CD14-positive monocyte (primary cell): ENCODE measurements at regions not wholly inside any gene's neighbourhood (a gene's known extent, or its start where the extent isn't known, plus 50 kb on each side); places are given as distances from the start of the nearest gene placed in this dataset.
"Not testable (repeated sequence)": the region's sequence is repeated elsewhere in the genome, so short reads cannot be mapped to it uniquely, and the experiment has no call there.

Experiments
- DNase-seq, 3 donors: peaks; one replicate each; pipeline ENCODE4 v3.0.0-alpha.2; 2011 to 2022
- H2AFZ ChIP-seq: 2 replicates; pipeline ENCODE4 v1.6.0; 2012; ENCODE audit warnings: mild to moderate bottlenecking, low read depth, low read length, inconsistent platforms; ENCODE audit not compliant: insufficient read depth, poor library complexity, severe bottlenecking
- H3K27ac ChIP-seq, 2 donors: 1 replicate in 1 of 2; 2 replicates in 1 of 2; pipeline ENCODE4 v1.5.1; 2012 to 2013; ENCODE audit warnings: low read length in 2 of 2, control low read depth in 1 of 2, inconsistent platforms in 1 of 2, low read depth in 1 of 2, mild to moderate bottlenecking in 1 of 2
- H3K27me3 ChIP-seq, 2 donors: one replicate each; pipeline versions ENCODE4 v1.6.0 to v1.6.1; 2011 to 2013; ENCODE audit warnings: low read length in 2 of 2; ENCODE audit not compliant: control insufficient read depth in 2 of 2, insufficient read depth in 2 of 2
- H3K36me3 ChIP-seq, 2 donors: replicated peaks in 1 of 2; 1 replicate in 1 of 2; 2 replicates in 1 of 2; pipeline versions ENCODE4 v1.5.1 to v1.6.1; 2012 to 2013; ENCODE audit warnings: low read length in 2 of 2, control low read depth in 1 of 2, inconsistent platforms in 1 of 2, mild to moderate bottlenecking in 1 of 2; ENCODE audit not compliant: insufficient read depth in 2 of 2, control insufficient read depth in 1 of 2
- H3K4me1 ChIP-seq, 2 donors: 1 replicate in 1 of 2; 2 replicates in 1 of 2; pipeline versions ENCODE4 v1.5.1 to v1.6.1; 2012 to 2013; ENCODE audit warnings: low read length in 2 of 2, control low read depth in 1 of 2, inconsistent platforms in 1 of 2, mild to moderate bottlenecking in 1 of 2, moderate library complexity in 1 of 2; ENCODE audit not compliant: insufficient read depth in 2 of 2, control insufficient read depth in 1 of 2
- H3K4me2 ChIP-seq: replicated peaks from 2 replicates; pipeline ENCODE3; 2012; ENCODE audit warnings: low read length, moderate library complexity, mild to moderate bottlenecking; ENCODE audit not compliant: poor library complexity, severe bottlenecking; ENCODE audit errors: extremely low read depth
- H3K4me3 ChIP-seq, 3 experiments: fragments of 200-600 bp in 1 of 3; sonication (generic) in 1 of 3; replicated peaks in 1 of 3; 1 replicate in 2 of 3; 2 replicates in 1 of 3; pipeline ENCODE4 v1.5.1; 2011 to 2013; ENCODE audit warnings: low read length in 3 of 3, mild to moderate bottlenecking in 3 of 3, control low read depth in 2 of 3, low read depth in 2 of 3, inconsistent platforms in 1 of 3, moderate library complexity in 1 of 3
- H3K79me2 ChIP-seq: 2 replicates; pipeline ENCODE4 v1.6.0; 2012; ENCODE audit warnings: mild to moderate bottlenecking, control low read depth, inconsistent platforms, low read length, moderate library complexity; ENCODE audit not compliant: insufficient read depth
- H3K9ac ChIP-seq: 2 replicates; pipeline ENCODE4 v1.6.0; 2017; ENCODE audit warnings: low read length, mild to moderate bottlenecking; ENCODE audit not compliant: insufficient read depth, poor library complexity, severe bottlenecking
- H3K9me3 ChIP-seq, 2 donors: replicated peaks in 1 of 2; 1 replicate in 1 of 2; 2 replicates in 1 of 2; pipeline versions ENCODE4 v1.5.1 to v1.6.1; 2012 to 2013; ENCODE audit warnings: low read length in 2 of 2, control low read depth in 1 of 2; ENCODE audit not compliant: control insufficient read depth in 1 of 2, insufficient read depth in 1 of 2
- H4K20me1 ChIP-seq: 2 replicates; pipeline ENCODE4 v1.6.0; 2012; ENCODE audit warnings: mild to moderate bottlenecking, low read length, control low read depth, moderate library complexity; ENCODE audit not compliant: insufficient read depth
- H3K27ac Mint-ChIP-seq, 7 donors: one replicate each; pipeline ENCODE4 v1.8.0; 2020; ENCODE audit warnings: mild to moderate bottlenecking in 7 of 7, mixed read lengths in 7 of 7, moderate library complexity in 6 of 7, inconsistent platforms in 2 of 7
- H3K27me3 Mint-ChIP-seq, 3 donors: one replicate each; pipeline ENCODE4 v1.8.0; 2021 to 2022; ENCODE audit warnings: low read depth in 3 of 3, mild to moderate bottlenecking in 3 of 3, mixed read lengths in 3 of 3, moderate library complexity in 3 of 3, inconsistent platforms in 1 of 3
- H3K36me3 Mint-ChIP-seq, 2 donors: one replicate each; pipeline ENCODE4 v1.8.0; 2020; ENCODE audit warnings: mixed read lengths in 2 of 2, inconsistent platforms in 1 of 2, mild to moderate bottlenecking in 1 of 2
- H3K4me1 Mint-ChIP-seq: one replicate; pipeline ENCODE4 v1.8.0; 2020; ENCODE audit warnings: mild to moderate bottlenecking, mixed read lengths
- H3K4me3 Mint-ChIP-seq, 2 donors: one replicate each; pipeline ENCODE4 v1.8.0; 2020; ENCODE audit warnings: mild to moderate bottlenecking in 2 of 2, mixed read lengths in 2 of 2, moderate library complexity in 1 of 2
- H3K9me3 Mint-ChIP-seq, 7 donors: one replicate each; pipeline ENCODE4 v1.8.0; 2020 to 2022; ENCODE audit warnings: mixed read lengths in 7 of 7, mild to moderate bottlenecking in 6 of 7, moderate library complexity in 6 of 7, inconsistent platforms in 2 of 7
- WGBS: methylation state at CpG from one replicate; pipeline ENCODE4 v1.1.5; 2013; ENCODE audit warnings: missing lambda C conversion rate; ENCODE audit not compliant: insufficient coverage; 5-methylcytosine and 5-hydroxymethylcytosine counted together
- intact Hi-C, 2 donors: fragments of 100-400 bp; cut with micrococcal nuclease; formaldehyde crosslinking; loops; one replicate each; pipeline versions ENCODE4 v1.15.0 to v1.15.1; 2023
- TF ChIP-seq, protein P1 (sequence below): fragments of 200-600 bp; IDR thresholded peaks from one replicate; pipeline ENCODE4 v1.8.0; 2022; ENCODE audit warnings: antibody characterized with exemption, mild to moderate bottlenecking

GRCh38 chr2:66632882-66633281 lies 198.0 kb downstream of the MEIS1 start:
- intact Hi-C loops, H3K4me1 ChIP-seq, H3K9me3 ChIP-seq, H3K4me3 Mint-ChIP-seq, H3K27me3 ChIP-seq, H3K79me2 ChIP-seq, H3K27ac Mint-ChIP-seq, H3K4me2 ChIP-seq, H3K27me3 Mint-ChIP-seq, H4K20me1 ChIP-seq, H3K27ac ChIP-seq, H3K4me3 ChIP-seq, H3K36me3 ChIP-seq, DNase-seq, H3K36me3 Mint-ChIP-seq, H3K4me1 Mint-ChIP-seq, H3K9ac ChIP-seq, H2AFZ ChIP-seq: not testable (repeated sequence)
- 90% methylated on average over 14 of the region's 19 CpGs for WGBS
- H3K9me3 Mint-ChIP-seq = peaks cover 6 to 22% (median 12%) of the 10 kb centered on the region in 7 donors

DNA sequence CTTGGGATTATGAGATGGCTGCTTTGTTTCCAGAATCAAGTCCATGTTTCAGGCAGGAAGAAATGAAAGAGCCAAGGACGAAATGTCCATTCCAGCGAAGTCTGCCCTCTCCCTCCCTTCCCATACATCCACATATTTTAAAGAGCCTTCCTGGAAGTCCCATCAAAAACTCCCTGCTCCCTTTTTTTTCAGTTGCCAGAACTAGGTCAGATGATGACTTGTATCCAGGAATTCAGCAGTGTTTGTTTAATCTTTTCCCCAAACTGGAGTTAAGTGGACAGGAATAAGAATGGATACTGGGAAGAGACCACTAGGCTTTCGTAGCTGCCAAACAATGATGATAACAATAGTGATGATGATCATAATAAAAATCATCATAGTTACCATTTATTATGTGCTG lies 198.7 kb downstream of the MEIS1 start:
- Histone ChIP-seq H3K4me3 (no peak overlapping the region), H3K79me2 (no peaks in the 10 kb centered on the region), H3K4me1 (no peaks in the 10 kb centered on the region), H3K36me3 (no peaks in the 10 kb centered on the region), H4K20me1 (no peaks in the 10 kb centered on the region), H3K9ac (no peak overlapping the region), H2AFZ (no peak overlapping the region), H3K4me2 (no peak overlapping the region), H3K9me3 (peaks cover 4 to 9% of the 10 kb centered on the region in 2 donors), H3K27me3 (no peaks in the 10 kb centered on the region), H3K27ac (no peak overlapping the region)
- H3K4me1 Mint-ChIP-seq = no peaks in the 10 kb centered on the region
- no peak for DNase-seq
- WGBS = 92% methylated on average over 2 of the region's 3 CpGs
- intact Hi-C loops = no loop called here
- TF ChIP-seq, protein P1, sequence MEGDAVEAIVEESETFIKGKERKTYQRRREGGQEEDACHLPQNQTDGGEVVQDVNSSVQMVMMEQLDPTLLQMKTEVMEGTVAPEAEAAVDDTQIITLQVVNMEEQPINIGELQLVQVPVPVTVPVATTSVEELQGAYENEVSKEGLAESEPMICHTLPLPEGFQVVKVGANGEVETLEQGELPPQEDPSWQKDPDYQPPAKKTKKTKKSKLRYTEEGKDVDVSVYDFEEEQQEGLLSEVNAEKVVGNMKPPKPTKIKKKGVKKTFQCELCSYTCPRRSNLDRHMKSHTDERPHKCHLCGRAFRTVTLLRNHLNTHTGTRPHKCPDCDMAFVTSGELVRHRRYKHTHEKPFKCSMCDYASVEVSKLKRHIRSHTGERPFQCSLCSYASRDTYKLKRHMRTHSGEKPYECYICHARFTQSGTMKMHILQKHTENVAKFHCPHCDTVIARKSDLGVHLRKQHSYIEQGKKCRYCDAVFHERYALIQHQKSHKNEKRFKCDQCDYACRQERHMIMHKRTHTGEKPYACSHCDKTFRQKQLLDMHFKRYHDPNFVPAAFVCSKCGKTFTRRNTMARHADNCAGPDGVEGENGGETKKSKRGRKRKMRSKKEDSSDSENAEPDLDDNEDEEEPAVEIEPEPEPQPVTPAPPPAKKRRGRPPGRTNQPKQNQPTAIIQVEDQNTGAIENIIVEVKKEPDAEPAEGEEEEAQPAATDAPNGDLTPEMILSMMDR = no peak
- no peaks in the 10 kb centered on the region for H3K36me3 Mint-ChIP-seq
- peaks cover 0 to 2% (median 0%) of the 10 kb centered on the region in 3 donors for H3K27me3 Mint-ChIP-seq
- no peak overlapping the region for H3K27ac Mint-ChIP-seq
- no peak overlapping the region for H3K4me3 Mint-ChIP-seq
- H3K9me3 Mint-ChIP-seq = peaks cover 6 to 22% (median 12%) of the 10 kb centered on the region in 7 donors
